Vagina (tissue), 2 donors: ENCODE measurements at regions not wholly inside any gene's neighbourhood (a gene's known extent, or its start where the extent isn't known, plus 50 kb on each side); places are given as distances from the start of the nearest gene placed in this dataset.

Experiments
- DNase-seq, 2 donors: peaks; one replicate each; pipeline ENCODE4 v3.0.0-alpha.2; 2017; ENCODE audit errors: extremely low spot score in 2 of 2
- H3K27ac ChIP-seq: fragments of 200-600 bp; sonication (generic); one replicate; pipeline ENCODE4 v1.5.1; 2019
- H3K27me3 ChIP-seq: fragments of 200-600 bp; sonication (generic); one replicate; pipeline ENCODE4 v1.5.1; 2019
- H3K36me3 ChIP-seq, 2 donors: fragments of 200-600 bp; sonication (generic); one replicate each; pipeline ENCODE4 v1.5.1; 2017 to 2019
- H3K4me1 ChIP-seq: fragments of 200-600 bp; sonication (generic); one replicate; pipeline ENCODE4 v1.5.1; 2019
- H3K4me3 ChIP-seq, 2 donors: fragments of 200-600 bp; sonication (generic); 1 replicate in 1 of 2; 2 replicates in 1 of 2; pipeline ENCODE4 v1.5.1; 2016 to 2019
- H3K9me3 ChIP-seq: fragments of 200-600 bp; sonication (generic); one replicate; pipeline ENCODE4 v1.5.1; 2019
- CTCF ChIP-seq, 3 experiments: fragments of 450-650 bp in 2 of 3; fragments of 200-600 bp in 1 of 3; sonication (generic) in 1 of 3; IDR thresholded peaks; one replicate each; pipeline ENCODE4 v1.5.1; 2017 to 2019; ENCODE audit warnings: antibody characterized with exemption in 3 of 3, mild to moderate bottlenecking in 2 of 3, moderate library complexity in 2 of 3
- POLR2A ChIP-seq, 2 donors: fragments of 450-650 bp; IDR thresholded peaks; one replicate each; pipeline ENCODE4 v1.6.1; 2017; ENCODE audit warnings: antibody characterized with exemption in 2 of 2, mild to moderate bottlenecking in 2 of 2, moderate library complexity in 2 of 2
- POLR2AphosphoS5 ChIP-seq, 2 donors: sonication (generic); formaldehyde crosslinking; IDR thresholded peaks; one replicate each; pipeline ENCODE4 v1.9.0; 2017; ENCODE audit warnings: antibody characterized with exemption in 2 of 2, mild to moderate bottlenecking in 2 of 2, low read depth in 1 of 2; ENCODE audit not compliant: insufficient read depth in 1 of 2
- intact Hi-C: fragments of 100-400 bp; cut with DNase I; formaldehyde crosslinking; loops from one replicate; pipeline ENCODE4 v1.15.1; 2023

DNA sequence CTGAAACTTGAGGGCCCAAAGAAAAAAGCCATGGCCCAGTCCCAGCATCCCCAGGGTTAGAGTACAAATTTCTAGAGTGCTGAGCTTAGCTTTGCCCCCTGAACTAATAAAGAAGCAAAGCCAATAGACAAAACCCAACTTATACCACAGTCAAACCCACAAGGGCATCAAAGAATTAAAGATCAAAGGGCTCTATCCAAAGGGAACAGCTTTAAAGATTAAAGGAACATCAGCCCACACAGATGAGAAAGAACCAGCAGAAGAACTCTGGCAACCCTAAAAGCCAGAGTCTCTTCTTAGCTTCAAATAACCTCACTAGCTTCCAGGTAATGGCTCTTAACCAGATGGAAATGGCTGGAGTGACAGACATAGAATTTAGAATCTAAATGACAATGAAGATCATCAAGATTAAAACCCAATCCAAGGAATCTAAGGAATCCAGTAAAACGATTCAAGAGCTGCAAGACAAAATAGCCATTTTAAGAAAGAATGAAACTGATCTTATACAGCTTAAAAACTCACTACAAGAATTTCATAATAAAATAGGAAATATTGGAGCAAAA is 93.9 kb downstream of the YIPF5 start:
- no peaks in the 10 kb centered on the region for H3K9me3 ChIP-seq
- H3K27me3 ChIP-seq: no peaks in the 10 kb centered on the region
- no peak overlapping the region for H3K4me3 ChIP-seq
- H3K27ac ChIP-seq: no peak overlapping the region
- DNase-seq: no peak
- TF ChIP-seq POLR2A (IDR thresholded peaks at IDR 0.05) (no peak), CTCF (IDR thresholded peaks at IDR 0.05) (no peak), POLR2AphosphoS5 (IDR thresholded peaks at IDR 0.05; ENCODE audit: insufficient read depth in 1 of 2, low read depth in 1 of 2) (no peak)
- intact Hi-C loops: no loop called here
- H3K36me3 ChIP-seq: no peaks in the 10 kb centered on the region
- no peaks in the 10 kb centered on the region for H3K4me1 ChIP-seq

GRCh38 chr5:144083185-144083584 is 87.3 kb downstream of the YIPF5 start:
- H3K9me3 ChIP-seq: no peaks in the 10 kb centered on the region
- H3K4me1 ChIP-seq: no peaks in the 10 kb centered on the region
- no peaks in the 10 kb centered on the region for H3K36me3 ChIP-seq
- TF ChIP-seq CTCF (IDR thresholded peaks at IDR 0.05): no peak
- no peak for TF ChIP-seq POLR2AphosphoS5 (IDR thresholded peaks at IDR 0.05; ENCODE audit: insufficient read depth in 1 of 2, low read depth in 1 of 2)
- TF ChIP-seq POLR2A (IDR thresholded peaks at IDR 0.05): no peak
- no peak overlapping the region for H3K27ac ChIP-seq
- H3K27me3 ChIP-seq: no peaks in the 10 kb centered on the region
- intact Hi-C loops: no loop called here
- no peak for DNase-seq
- no peak overlapping the region for H3K4me3 ChIP-seq

DNA sequence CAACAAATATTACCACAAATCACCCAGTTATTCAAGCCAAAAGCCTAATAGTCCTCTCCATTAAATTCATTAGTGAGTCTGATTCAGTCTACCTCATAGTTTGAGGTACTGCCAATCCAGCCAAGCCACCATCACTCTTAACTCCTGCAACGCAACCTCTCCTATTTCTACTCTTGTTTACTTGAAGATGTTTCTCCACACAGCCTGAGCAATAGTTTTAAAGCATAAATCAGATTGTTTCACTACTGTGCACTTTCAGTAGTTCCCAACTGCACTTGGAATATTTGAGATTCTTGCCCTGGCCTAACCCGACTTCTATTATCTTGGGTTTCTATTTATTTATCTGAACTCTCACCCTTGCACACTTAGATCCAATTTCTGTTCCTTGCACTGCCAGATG is 85.5 kb downstream of the YIPF5 start:
- no peaks in the 10 kb centered on the region for H3K9me3 ChIP-seq
- H3K27ac ChIP-seq: no peak overlapping the region
- peaks cover 10% of the 10 kb centered on the region for H3K4me1 ChIP-seq
- intact Hi-C loops: no loop called here
- H3K36me3 ChIP-seq: no peaks in the 10 kb centered on the region
- no peak for TF ChIP-seq CTCF (IDR thresholded peaks at IDR 0.05)
- no peak for TF ChIP-seq POLR2AphosphoS5 (IDR thresholded peaks at IDR 0.05; ENCODE audit: insufficient read depth in 1 of 2, low read depth in 1 of 2)
- TF ChIP-seq POLR2A (IDR thresholded peaks at IDR 0.05): no peak
- no peak for DNase-seq
- H3K27me3 ChIP-seq: no peaks in the 10 kb centered on the region
- no peak overlapping the region for H3K4me3 ChIP-seq

- Histone ChIP-seq H3K36me3 (no peaks in the 10 kb centered on the region), H3K27ac (no peak overlapping the region), H3K4me3 (no peak overlapping the region), H3K9me3 (no peaks in the 10 kb centered on the region), H3K27me3 (no peaks in the 10 kb centered on the region), H3K4me1 (peaks cover 12% of the 10 kb centered on the region)
- intact Hi-C loops: no loop called here
- DNase-seq: no peak
- TF ChIP-seq CTCF (IDR thresholded peaks at IDR 0.05) (no peak), POLR2A (IDR thresholded peaks at IDR 0.05) (no peak), POLR2AphosphoS5 (IDR thresholded peaks at IDR 0.05; ENCODE audit: insufficient read depth in 1 of 2, low read depth in 1 of 2) (no peak)
Observed at GRCh38 chr5:144085381-144085780, 85.1 kb downstream of the YIPF5 start.

GRCh38 chr5:144086295-144086694 is 84.2 kb downstream of the YIPF5 start:
- Histone ChIP-seq H3K27ac (no peak overlapping the region), H3K4me3 (no peak overlapping the region), H3K4me1 (peaks cover 12% of the 10 kb centered on the region), H3K36me3 (no peaks in the 10 kb centered on the region), H3K9me3 (no peaks in the 10 kb centered on the region), H3K27me3 (no peaks in the 10 kb centered on the region)
- DNase-seq: no peak
- intact Hi-C loops: no loop called here
- TF ChIP-seq CTCF (IDR thresholded peaks at IDR 0.05) (no peak), POLR2AphosphoS5 (IDR thresholded peaks at IDR 0.05; ENCODE audit: insufficient read depth in 1 of 2, low read depth in 1 of 2) (no peak), POLR2A (IDR thresholded peaks at IDR 0.05) (no peak)
